Stimulated activated CD8-positive, alpha-beta memory T cell treated with anti-CD3 and anti-CD28 coated beads, Interleukin-2, amount 100 ng/mL, for 1 hour (primary cell): ENCODE measurements at regions not wholly inside any gene's neighbourhood (a gene's known extent, or its start where the extent isn't known, plus 50 kb on each side); places are given as distances from the start of the nearest gene placed in this dataset.

ENCODE experiments used
- DNase-seq, 2 donors: peaks; one replicate each; pipeline ENCODE4 v3.0.0-alpha.2; 2020; ENCODE audit warnings: low read depth in 2 of 2

GRCh38 chr12:127334912-127335644, 931.9 kb upstream of the TMEM132C start:
- no peak for DNase-seq

GRCh38 chr12:127336416-127336815, 930.6 kb upstream of the TMEM132C start:
- no peak for DNase-seq

- DNase-seq: no peak
These were observed 927.9 kb upstream of the TMEM132C start for GRCh38 chr12:127339065-127339464.

GRCh38 chr12:127340381-127340780, 926.6 kb upstream of the TMEM132C start:
- no peak for DNase-seq

- no peak for DNase-seq
These were observed 924.1 kb upstream of the TMEM132C start for GRCh38 chr12:127342861-127343260.

GRCh38 chr12:127343940-127344339, 923.0 kb upstream of the TMEM132C start:
- no peak for DNase-seq

- no peak for DNase-seq
These were observed 915.4 kb upstream of the TMEM132C start for GRCh38 chr12:127351481-127352010.

GRCh38 chr12:127355061-127355841, 911.7 kb upstream of the TMEM132C start:
- DNase-seq: no peak

GRCh38 chr12:127358888-127359287, 908.1 kb upstream of the TMEM132C start:
- no peak for DNase-seq

- no peak for DNase-seq
These were observed 906.4 kb upstream of the TMEM132C start for GRCh38 chr12:127360580-127360979.

GRCh38 chr12:127362121-127362520, 904.8 kb upstream of the TMEM132C start:
- DNase-seq: no peak

- DNase-seq: no peak
These were observed 903.6 kb upstream of the TMEM132C start for GRCh38 chr12:127363392-127363791.

- no peak for DNase-seq
These were observed 893.4 kb upstream of the TMEM132C start for GRCh38 chr12:127373559-127373958.

- no peak for DNase-seq
These were observed 892.5 kb upstream of the TMEM132C start for GRCh38 chr12:127374447-127374846.

GRCh38 chr12:127381043-127381668, 885.8 kb upstream of the TMEM132C start:
- DNase-seq: no peak

GRCh38 chr12:127381681-127382080, 885.3 kb upstream of the TMEM132C start:
- DNase-seq: no peak

GRCh38 chr12:127383281-127383680, 883.7 kb upstream of the TMEM132C start:
- DNase-seq: no peak

- no peak for DNase-seq
These were observed 880.2 kb upstream of the TMEM132C start for GRCh38 chr12:127386723-127387122.

GRCh38 chr12:127388985-127389384, 878.0 kb upstream of the TMEM132C start:
- DNase-seq: no peak

GRCh38 chr12:127389923-127390322, 877.0 kb upstream of the TMEM132C start:
- DNase-seq: no peak

- DNase-seq: no peak
These were observed 873.5 kb upstream of the TMEM132C start for GRCh38 chr12:127393465-127393864.

- no peak for DNase-seq
These were observed 873.1 kb upstream of the TMEM132C start for GRCh38 chr12:127393896-127394295.
